ENCODE measurements at regions not wholly inside any gene's neighbourhood (a gene's known extent, or its start where the extent isn't known, plus 50 kb on each side); places are given as distances from the start of the nearest gene placed in this dataset.

- no peak for TF ChIP-seq CTCF (IDR thresholded peaks at IDR 0.05; ENCODE audit: low read depth, low read length, missing input control)
- TF ChIP-seq ZBTB33 (IDR thresholded peaks at IDR 0.05), result no peak
- no peak for TF ChIP-seq TAF1 (conservative IDR thresholded peaks at IDR 0.05)
- no peak for TF ChIP-seq RAD21 (IDR thresholded peaks at IDR 0.05)
- TF ChIP-seq REST (IDR thresholded peaks at IDR 0.05), result no peak
- no peak for TF ChIP-seq SP1 (IDR thresholded peaks at IDR 0.05)
- TF ChIP-seq RXRA (IDR thresholded peaks at IDR 0.05), result no peak
- no peak for TF ChIP-seq EGR1 (IDR thresholded peaks at IDR 0.05; ENCODE audit: low read depth in 2 of 2)
Observed at GRCh38 chr14:41498959-41499358, 107.7 kb upstream of the LRFN5 start.
